Glomerular visceral epithelial cell (primary cell): ENCODE measurements at regions not wholly inside any gene's neighbourhood (a gene's known extent, or its start where the extent isn't known, plus 50 kb on each side); places are given as distances from the start of the nearest gene placed in this dataset.

Experiments
- DNase-seq: peaks from one replicate; pipeline ENCODE4 v3.0.0-alpha.2; 2016; ENCODE audit errors: extremely low spot score

DNA sequence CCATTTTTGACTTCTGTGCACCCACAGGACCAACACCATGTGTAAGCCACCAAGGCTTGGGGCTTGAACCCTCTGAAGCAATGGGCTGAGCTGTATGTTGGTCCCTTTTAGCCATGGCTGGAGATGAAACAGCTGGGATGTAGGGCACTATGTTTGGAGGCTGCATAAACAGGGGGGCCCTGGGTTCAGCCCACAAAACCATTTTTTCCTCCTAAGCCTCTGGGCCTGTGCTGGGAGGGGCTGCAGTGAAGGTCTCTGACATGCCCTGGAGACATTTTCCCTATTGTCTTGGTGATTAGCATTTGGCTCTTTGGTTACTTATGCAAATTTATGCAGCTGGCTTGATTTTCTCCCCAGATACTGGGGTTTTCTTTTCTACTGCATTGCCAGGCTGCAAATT lies 144.9 kb downstream of the ZNF326 start:
- no peak for DNase-seq

DNA sequence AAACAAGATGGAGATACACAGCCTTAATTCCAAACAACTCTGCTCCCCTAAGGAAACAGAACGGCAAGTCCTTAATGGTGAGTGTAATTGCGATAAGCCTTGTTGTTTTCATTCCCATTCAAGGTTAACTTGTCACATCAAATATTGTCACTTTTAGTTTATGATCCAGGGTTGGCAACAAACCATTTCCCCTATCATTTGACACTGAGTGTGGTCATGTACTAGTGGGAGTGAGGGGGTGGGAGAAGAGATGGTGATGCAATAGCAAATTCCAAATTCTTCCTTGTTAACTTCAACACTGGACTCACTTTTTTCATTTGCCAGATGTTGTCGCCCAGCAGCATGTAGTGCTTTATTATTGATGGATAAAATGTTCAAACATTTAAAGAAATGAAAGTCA lies 140.4 kb downstream of the ZNF326 start:
- no peak for DNase-seq

DNA sequence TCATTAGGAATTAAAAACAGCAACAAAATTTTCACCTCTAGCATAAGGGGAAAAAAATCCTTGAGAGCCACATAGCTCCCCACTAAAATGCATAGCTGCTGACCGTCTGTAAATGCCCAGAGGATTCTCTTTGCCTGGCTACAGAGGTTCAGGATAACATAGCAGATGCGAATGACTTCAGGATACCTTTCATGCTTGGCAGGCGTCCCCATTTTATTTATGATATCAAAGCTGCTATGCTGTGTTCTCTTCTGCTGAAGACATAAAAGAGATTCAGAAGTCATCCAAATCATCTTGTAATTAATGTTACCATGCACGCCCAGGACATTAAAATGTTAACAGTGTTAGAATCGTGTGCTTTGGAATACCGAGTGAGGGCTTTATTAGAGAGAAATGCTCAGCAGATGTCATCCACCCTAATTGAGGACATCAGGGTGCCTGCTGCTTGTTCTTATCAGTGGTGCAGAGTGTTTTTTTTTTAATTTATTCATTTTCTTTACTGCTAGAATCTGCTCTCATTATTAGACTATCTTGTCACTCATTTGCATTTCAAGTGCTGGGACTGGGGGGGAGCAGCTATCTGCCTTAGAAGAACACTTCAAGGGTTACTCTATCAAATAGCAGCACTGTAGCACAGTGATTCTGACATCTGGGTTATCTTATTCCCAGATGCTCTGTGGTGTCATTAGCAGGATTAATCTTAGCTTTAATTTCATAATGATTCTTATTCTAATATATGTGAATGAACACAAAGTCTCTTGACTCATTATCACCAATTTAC lies 139.5 kb downstream of the ZNF326 start:
- no peak for DNase-seq

DNA sequence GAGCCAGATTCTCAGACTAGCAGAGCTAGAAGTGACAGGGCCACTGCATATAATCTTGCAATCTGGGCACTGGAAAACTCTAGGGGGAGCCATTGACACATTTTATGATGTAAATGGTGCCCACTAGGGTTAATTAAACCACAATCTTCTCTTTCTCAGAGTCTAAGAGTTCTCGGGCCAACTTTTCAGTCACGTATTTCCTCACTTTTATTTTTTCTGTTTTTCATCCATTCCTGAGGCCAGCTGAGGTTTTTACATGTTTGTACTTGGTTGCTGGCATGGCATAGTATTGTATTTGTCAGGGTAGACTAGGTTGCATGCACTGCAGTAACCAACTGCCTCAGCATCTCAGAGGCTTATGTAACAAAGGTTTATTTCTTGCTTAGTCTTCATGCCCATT lies 138.2 kb downstream of the ZNF326 start:
- DNase-seq = peak; percentile 9

DNA sequence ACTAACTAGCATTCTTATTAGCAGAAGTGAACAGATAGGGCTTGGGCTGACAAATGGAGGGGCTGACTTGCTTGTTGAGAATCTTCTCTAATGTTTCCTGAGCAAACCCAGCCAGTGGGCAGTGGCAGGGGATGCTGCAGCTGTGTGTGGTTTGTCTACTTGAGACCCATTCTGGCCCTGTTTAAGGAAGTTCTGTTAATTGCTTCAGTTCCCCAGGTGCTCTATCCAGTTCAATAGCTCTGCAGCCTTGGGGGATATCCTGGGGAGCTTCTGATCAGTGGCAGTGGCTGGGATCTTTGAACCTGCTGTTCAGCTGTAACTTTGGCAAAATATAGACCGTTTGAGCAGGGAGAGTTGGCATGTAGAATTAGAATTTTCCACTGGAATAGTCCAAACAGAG lies 137.4 kb downstream of the ZNF326 start:
- no peak for DNase-seq

DNA sequence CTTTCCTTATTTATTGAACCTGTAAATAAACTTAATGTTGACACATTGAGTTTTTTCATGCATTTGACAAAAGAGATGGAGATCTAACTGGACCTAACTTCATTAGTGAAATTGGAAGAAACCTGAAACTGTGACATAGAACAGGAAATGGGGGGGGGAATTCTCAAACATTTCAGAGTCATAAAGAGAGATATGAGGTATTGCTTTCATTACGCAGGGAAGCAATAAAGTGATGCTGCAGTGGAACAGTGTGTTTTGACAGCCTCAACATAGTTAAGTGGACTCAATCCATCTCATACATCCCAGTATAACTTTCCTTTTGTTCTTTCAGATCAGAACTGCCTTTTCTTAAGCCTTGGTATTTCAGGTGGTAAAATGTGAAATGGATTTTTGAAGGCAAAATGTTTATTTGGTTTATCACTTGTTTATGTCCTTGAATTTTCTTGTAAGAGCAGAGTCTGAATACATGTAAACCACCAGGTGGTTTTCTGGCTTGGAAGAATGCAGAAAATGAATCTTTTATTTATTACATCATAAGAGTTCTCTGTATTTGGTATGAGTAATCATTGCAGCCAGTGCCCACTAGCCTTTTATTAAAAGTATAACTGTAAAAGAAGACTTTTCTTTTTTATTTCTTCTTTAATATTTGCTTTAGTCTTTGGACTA lies 132.5 kb downstream of the ZNF326 start:
- no peak for DNase-seq

DNA sequence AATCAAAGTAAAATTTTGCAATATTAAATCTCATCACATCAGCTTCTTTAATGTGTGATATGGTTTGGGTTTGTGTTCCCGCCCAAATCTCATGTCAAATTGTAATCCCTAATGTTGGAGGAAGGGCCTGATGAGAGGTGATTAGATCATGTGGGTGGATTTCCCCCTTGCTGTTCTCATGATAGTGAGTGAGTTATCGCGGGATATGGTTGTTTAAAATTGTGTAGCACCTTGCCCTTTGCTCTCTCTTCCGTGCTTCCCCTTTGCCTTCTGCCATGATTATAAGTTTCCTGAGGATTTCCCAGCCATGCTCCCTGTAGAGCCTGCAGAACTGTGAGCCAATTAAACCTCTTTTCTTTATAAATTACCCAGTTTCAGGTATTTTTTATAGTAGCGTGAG lies 131.9 kb downstream of the ZNF326 start:
- no peak for DNase-seq

DNA sequence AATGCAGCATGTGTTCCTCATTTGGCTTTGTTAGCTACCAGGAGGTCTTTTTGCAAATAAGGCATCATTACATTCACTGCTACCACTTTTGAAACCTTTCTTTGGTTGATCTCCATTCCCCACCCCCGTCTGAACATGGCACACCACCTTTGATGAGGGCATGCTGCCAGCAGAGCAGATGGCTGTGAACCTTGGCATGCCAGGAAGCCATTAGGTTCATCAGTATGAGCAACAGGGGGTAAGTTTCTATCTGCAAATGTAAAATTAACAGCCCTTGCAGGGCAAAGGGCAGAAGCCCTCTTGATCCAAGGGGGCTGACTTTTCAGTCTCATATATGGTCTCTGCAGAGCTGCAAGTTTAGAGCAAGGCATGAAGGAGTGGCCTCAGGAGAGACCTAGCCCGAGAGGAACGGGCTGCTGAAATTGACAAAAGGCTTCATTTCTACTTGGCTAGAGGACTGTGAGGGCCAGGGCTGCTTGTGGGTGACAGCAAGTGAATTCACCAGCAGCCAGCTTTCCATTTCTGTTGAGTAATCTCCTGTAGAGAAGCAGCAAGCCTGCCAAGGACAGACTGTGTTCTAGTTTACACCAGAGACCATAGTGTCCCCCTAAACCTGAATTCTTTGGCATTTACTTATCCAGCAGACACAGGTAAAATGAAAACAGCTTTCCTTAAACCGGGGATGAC lies 127.9 kb downstream of the ZNF326 start:
- DNase-seq = no peak

GRCh38 chr1:90114521-90115141 lies 119.7 kb downstream of the ZNF326 start:
- DNase-seq = peak; percentile 52

GRCh38 chr1:90107990-90108389 lies 113.1 kb downstream of the ZNF326 start:
- no peak for DNase-seq

DNA sequence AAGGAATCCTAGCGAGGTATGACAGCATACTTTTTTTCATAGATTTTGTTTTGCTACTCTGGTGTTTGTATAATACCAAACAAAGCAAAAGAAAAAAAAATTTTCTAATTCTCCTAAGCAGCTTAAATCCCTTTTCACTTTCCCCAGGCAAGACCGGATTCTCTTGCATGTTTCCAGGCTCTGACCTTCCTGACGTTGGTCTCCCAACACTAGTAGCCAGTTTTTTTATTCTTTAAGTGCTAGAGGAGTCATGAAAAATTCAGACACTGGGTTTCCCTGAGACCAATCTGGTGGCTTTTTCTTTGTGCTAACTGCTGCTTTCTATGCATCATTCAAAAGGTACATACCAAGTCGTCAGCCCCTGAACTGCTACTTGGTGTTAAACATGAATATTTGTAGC lies 111.4 kb downstream of the ZNF326 start:
- no peak for DNase-seq

DNA sequence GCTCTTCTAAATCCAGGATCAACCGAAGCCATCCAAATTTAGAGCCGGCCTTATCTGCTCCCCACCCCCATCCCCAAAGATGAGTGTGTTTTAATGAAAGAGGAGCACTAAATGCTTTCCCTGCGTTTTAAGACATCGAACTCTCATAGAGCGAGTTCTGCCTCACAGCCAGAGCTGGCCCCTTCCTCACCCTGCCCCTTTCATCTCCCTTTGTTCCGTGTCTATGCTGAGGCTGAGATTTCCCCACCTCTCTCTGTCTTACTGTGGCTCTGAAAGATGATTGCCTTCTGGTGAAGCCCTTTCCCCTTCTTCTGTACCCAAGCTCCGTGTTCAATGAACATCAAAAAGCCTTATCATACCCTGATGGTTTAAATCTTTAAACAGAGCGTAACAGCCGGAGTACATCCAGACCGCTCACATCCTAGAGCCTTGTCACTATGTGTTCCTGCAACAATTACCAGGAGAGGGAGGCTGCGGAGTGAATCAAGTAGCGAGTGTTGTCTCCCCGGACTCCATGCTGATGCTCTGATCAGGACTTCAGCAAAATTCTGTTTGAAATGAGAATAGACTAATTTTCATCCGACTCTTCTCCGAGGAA lies 110.1 kb downstream of the ZNF326 start:
- no peak for DNase-seq

DNA sequence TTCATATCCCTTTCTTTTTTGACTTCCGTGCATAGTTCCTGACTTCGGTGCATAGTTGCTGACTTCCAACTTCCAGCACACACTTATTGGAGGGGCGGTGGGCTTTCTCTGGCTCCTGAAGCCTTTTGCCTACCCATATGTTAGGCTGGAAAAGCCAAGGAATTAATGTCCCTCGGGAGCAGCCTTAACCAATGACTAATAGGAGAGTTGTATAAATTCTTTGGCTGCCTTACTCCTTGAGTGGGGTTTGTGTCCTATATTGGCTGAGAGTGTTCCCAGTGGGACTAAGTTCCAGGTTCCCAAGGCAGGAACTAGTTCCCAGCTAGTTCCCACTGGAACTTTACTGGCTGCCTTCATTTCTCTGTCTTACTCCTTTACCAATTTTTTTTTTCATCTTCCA lies 105.7 kb downstream of the ZNF326 start:
- DNase-seq = no peak

DNA sequence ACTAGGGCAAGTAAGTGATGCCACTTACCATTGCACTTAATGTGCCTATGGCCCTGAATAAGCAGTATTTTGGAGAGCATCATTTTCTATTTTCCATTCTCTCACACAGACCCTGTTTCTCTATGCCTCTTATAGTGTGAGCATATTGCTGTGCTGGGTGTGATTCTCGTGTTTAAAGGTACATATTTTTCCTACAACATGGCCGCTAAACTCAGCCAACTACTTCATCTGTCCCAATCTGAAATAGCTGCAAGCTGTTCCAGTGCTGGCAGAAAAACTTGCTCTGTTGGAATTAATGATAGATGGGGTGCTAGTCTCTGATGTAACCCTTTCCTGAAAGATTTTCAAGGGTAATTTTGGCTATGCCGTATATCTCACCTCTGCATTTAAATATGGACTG lies 97.5 kb downstream of the ZNF326 start:
- no peak for DNase-seq
